ENCODE measurements at regions not wholly inside any gene's neighbourhood (a gene's known extent, or its start where the extent isn't known, plus 50 kb on each side); places are given as distances from the start of the nearest gene placed in this dataset.

GRCh38 chr16:55251151-55251550 is 72.9 kb upstream of the IRX6 start:
- Histone ChIP-seq H3K9me3 (ENCODE audit: control insufficient read depth, insufficient read depth, low read depth, low read length) (no peaks in the 10 kb centered on the region), H3K27me3 (ENCODE audit: control insufficient read depth, insufficient read depth, low read length) (no peaks in the 10 kb centered on the region; the same call in 1 of the 2 replicates), H3K27ac (ENCODE audit: low read length) (no peak overlapping the region), H3K4me1 (ENCODE audit: control insufficient read depth, insufficient read depth, low read length) (no peaks in the 10 kb centered on the region), H3K36me3 (ENCODE audit: control insufficient read depth, insufficient read depth, low read length) (no peaks in the 10 kb centered on the region), H3K4me3 (ENCODE audit: low read depth in 2 of 2, low read length in 2 of 2) (no peak overlapping the region)
- ChIA-PET POLR2A (no interaction called here), CTCF (no interaction called here)
- TF ChIP-seq SIN3A (IDR thresholded peaks at IDR 0.05; ENCODE audit: borderline replicate concordance, insufficient read depth, low read depth, low read length) (no peak), TCF7L2 (IDR thresholded peaks at IDR 0.05; ENCODE audit: low read depth, low read length) (no peak), POLR2AphosphoS5 (IDR thresholded peaks at IDR 0.05; ENCODE audit: low read depth, low read length) (no peak), CTCF (IDR thresholded peaks at IDR 0.05) (no peak)
- TF ChIP-seq, protein P1, sequence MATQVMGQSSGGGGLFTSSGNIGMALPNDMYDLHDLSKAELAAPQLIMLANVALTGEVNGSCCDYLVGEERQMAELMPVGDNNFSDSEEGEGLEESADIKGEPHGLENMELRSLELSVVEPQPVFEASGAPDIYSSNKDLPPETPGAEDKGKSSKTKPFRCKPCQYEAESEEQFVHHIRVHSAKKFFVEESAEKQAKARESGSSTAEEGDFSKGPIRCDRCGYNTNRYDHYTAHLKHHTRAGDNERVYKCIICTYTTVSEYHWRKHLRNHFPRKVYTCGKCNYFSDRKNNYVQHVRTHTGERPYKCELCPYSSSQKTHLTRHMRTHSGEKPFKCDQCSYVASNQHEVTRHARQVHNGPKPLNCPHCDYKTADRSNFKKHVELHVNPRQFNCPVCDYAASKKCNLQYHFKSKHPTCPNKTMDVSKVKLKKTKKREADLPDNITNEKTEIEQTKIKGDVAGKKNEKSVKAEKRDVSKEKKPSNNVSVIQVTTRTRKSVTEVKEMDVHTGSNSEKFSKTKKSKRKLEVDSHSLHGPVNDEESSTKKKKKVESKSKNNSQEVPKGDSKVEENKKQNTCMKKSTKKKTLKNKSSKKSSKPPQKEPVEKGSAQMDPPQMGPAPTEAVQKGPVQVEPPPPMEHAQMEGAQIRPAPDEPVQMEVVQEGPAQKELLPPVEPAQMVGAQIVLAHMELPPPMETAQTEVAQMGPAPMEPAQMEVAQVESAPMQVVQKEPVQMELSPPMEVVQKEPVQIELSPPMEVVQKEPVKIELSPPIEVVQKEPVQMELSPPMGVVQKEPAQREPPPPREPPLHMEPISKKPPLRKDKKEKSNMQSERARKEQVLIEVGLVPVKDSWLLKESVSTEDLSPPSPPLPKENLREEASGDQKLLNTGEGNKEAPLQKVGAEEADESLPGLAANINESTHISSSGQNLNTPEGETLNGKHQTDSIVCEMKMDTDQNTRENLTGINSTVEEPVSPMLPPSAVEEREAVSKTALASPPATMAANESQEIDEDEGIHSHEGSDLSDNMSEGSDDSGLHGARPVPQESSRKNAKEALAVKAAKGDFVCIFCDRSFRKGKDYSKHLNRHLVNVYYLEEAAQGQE (IDR thresholded peaks at IDR 0.05; ENCODE audit: insufficient read depth in 1 of 2, low read depth in 2 of 2, low read length in 1 of 2): no peak
- intact Hi-C loops (cut with micrococcal nuclease; ENCODE audit: unreplicated experiment) (no loop called here), in situ Hi-C loops (cut with HindIII; ENCODE audit: low pct_unique_long_range_greater_than_20kb, low sequenced_read_pairs) (no loop called here)
- ATAC-seq (no peak), DNase-seq (ENCODE audit: low read depth, low spot score) (no peak)
- no TSS peak for BruUV-seq (replicated peaks)

- no peaks in the 10 kb centered on the region for H3K9me3 ChIP-seq (ENCODE audit: control insufficient read depth, insufficient read depth, low read depth, low read length)
- POLR2A ChIA-PET: no interaction called here
- intact Hi-C loops (cut with micrococcal nuclease; ENCODE audit: unreplicated experiment) (no loop called here), in situ Hi-C loops (cut with HindIII; ENCODE audit: low pct_unique_long_range_greater_than_20kb, low sequenced_read_pairs) (no loop called here)
- DNase-seq (ENCODE audit: low read depth, low spot score) (no peak), ATAC-seq (no peak)
- no TSS peak for BruUV-seq (replicated peaks)
- TF ChIP-seq TCF7L2 (IDR thresholded peaks at IDR 0.05; ENCODE audit: low read depth, low read length) (no peak), SIN3A (IDR thresholded peaks at IDR 0.05; ENCODE audit: borderline replicate concordance, insufficient read depth, low read depth, low read length) (no peak), CTCF (IDR thresholded peaks at IDR 0.05) (no peak), POLR2AphosphoS5 (IDR thresholded peaks at IDR 0.05; ENCODE audit: low read depth, low read length) (no peak)
- TF ChIP-seq, protein P1 (IDR thresholded peaks at IDR 0.05; ENCODE audit: insufficient read depth in 1 of 2, low read depth in 2 of 2, low read length in 1 of 2): no peak
- no peaks in the 10 kb centered on the region for H3K36me3 ChIP-seq (ENCODE audit: control insufficient read depth, insufficient read depth, low read length)
- no peaks in the 10 kb centered on the region for H3K4me1 ChIP-seq (ENCODE audit: control insufficient read depth, insufficient read depth, low read length)
- H3K27me3 ChIP-seq (ENCODE audit: control insufficient read depth, insufficient read depth, low read length): no peaks in the 10 kb centered on the region; the same call in 1 of the 2 replicates
- no peak overlapping the region for H3K4me3 ChIP-seq (ENCODE audit: low read depth in 2 of 2, low read length in 2 of 2)
- no peak overlapping the region for H3K27ac ChIP-seq (ENCODE audit: low read length)
- CTCF ChIA-PET: no interaction called here
These were observed 71.4 kb upstream of the IRX6 start for GRCh38 chr16:55252577-55252976.

All from Panc1 (cell line).